Stimulated activated CD4-positive, alpha-beta T cell treated with anti-CD3 and anti-CD28 coated beads, Interleukin-1b, Interleukin-23, amount 100 ng/mL, for 1 hour (primary cell): ENCODE measurements at regions not wholly inside any gene's neighbourhood (a gene's known extent, or its start where the extent isn't known, plus 50 kb on each side); places are given as distances from the start of the nearest gene placed in this dataset.

ENCODE experiments used
- DNase-seq, 2 donors: peaks; one replicate each; pipeline ENCODE4 v3.0.0-alpha.2; 2020; ENCODE audit warnings: low read depth in 2 of 2

GRCh38 chr10:123492016-123492415 is 174.1 kb upstream of the GPR26 start:
- no peak for DNase-seq

- no peak for DNase-seq
These were observed 171.8 kb upstream of the GPR26 start for GRCh38 chr10:123494301-123494808.

GRCh38 chr10:123496375-123496774 is 169.8 kb upstream of the GPR26 start:
- no peak for DNase-seq

GRCh38 chr10:123496996-123497660 is 169.0 kb upstream of the GPR26 start:
- no peak for DNase-seq

- no peak for DNase-seq
These were observed 166.0 kb upstream of the GPR26 start for GRCh38 chr10:123500110-123500509.

GRCh38 chr10:123501148-123501547 is 165.0 kb upstream of the GPR26 start:
- no peak for DNase-seq

- DNase-seq: no peak
These were observed 163.2 kb upstream of the GPR26 start for GRCh38 chr10:123502983-123503382.

- DNase-seq: no peak
These were observed 159.7 kb upstream of the GPR26 start for GRCh38 chr10:123506455-123506854.

- DNase-seq: no peak
These were observed 158.9 kb upstream of the GPR26 start for GRCh38 chr10:123507298-123507697.

GRCh38 chr10:123509338-123509737 is 156.8 kb upstream of the GPR26 start:
- no peak for DNase-seq

GRCh38 chr10:123512901-123513775 is 153.0 kb upstream of the GPR26 start:
- DNase-seq: no peak

GRCh38 chr10:123513870-123514269 is 152.3 kb upstream of the GPR26 start:
- no peak for DNase-seq

GRCh38 chr10:123514996-123515395 is 151.2 kb upstream of the GPR26 start:
- DNase-seq: no peak

GRCh38 chr10:123515661-123516060 is 150.5 kb upstream of the GPR26 start:
- DNase-seq: no peak

GRCh38 chr10:123516291-123516690 is 149.9 kb upstream of the GPR26 start:
- DNase-seq: no peak

GRCh38 chr10:123517426-123517825 is 148.7 kb upstream of the GPR26 start:
- no peak for DNase-seq

GRCh38 chr10:123517901-123518300 is 148.3 kb upstream of the GPR26 start:
- DNase-seq: no peak

- DNase-seq: no peak
These were observed 147.4 kb upstream of the GPR26 start for GRCh38 chr10:123518765-123519164.

GRCh38 chr10:123519861-123520260 is 146.3 kb upstream of the GPR26 start:
- DNase-seq: no peak

GRCh38 chr10:123521076-123521475 is 145.1 kb upstream of the GPR26 start:
- no peak for DNase-seq

GRCh38 chr10:123521556-123521955 is 144.6 kb upstream of the GPR26 start:
- no peak for DNase-seq

- DNase-seq: no peak
These were observed 143.3 kb upstream of the GPR26 start for GRCh38 chr10:123522702-123523312.

- DNase-seq: no peak
These were observed 142.3 kb upstream of the GPR26 start for GRCh38 chr10:123523833-123524232.
